ENCODE measurements at regions not wholly inside any gene's neighbourhood (a gene's known extent, or its start where the extent isn't known, plus 50 kb on each side); places are given as distances from the start of the nearest gene placed in this dataset.

DNA sequence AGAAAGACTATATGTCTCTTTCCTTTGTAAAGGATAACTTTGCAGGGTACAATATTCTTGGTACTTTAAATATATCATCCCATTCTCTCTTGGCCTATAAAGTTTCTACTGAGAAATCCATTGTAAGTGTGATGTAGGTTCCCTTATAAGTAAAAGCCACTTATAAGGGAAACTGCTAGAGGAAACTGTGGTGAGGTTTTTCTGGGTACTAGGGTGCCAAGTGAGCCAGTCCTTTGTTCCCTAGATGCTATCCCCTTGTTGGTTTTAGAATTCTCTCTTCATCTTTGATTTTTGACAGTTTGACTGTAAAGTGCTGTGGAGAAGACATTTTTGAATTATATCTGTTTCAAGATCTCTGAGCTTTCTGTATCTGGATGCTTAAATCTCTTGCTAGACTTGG lies 108.9 kb upstream of the NEK7 start:
- no peak for TF ChIP-seq CTCF (IDR thresholded peaks at IDR 0.05; ENCODE audit: control extremely low read depth, extremely low read depth, low read depth, missing control alignments)
- DNase-seq (ENCODE audit: extremely low spot score) = no peak
- ChIA-PET POLR2A (no interaction called here), CTCF (no interaction called here)

GRCh38 chr1:198054510-198054909 lies 102.3 kb upstream of the NEK7 start:
- TF ChIP-seq CTCF (IDR thresholded peaks at IDR 0.05; ENCODE audit: control extremely low read depth, extremely low read depth, low read depth, missing control alignments) = no peak
- CTCF ChIA-PET = interaction anchor here (1.8 kb wide), 1 partner anchor 13 kb away, joined by 6 read pairs; no protein-coding TSS in a partner anchor
- DNase-seq (ENCODE audit: extremely low spot score) = no peak
- POLR2A ChIA-PET = no interaction called here

- TF ChIP-seq CTCF (IDR thresholded peaks at IDR 0.05; ENCODE audit: control extremely low read depth, extremely low read depth, low read depth, missing control alignments) = no peak
- no peak for DNase-seq (ENCODE audit: extremely low spot score)
- CTCF ChIA-PET = interaction anchor here (1.1 kb wide), 1 partner anchor 12 kb away, joined by 4 read pairs; no protein-coding TSS in a partner anchor
- POLR2A ChIA-PET = no interaction called here
These were observed 100.5 kb upstream of the NEK7 start for GRCh38 chr1:198056255-198056654.

GRCh38 chr1:198064181-198064580 lies 92.6 kb upstream of the NEK7 start:
- TF ChIP-seq CTCF (IDR thresholded peaks at IDR 0.05; ENCODE audit: control extremely low read depth, extremely low read depth, low read depth, missing control alignments) = no peak
- DNase-seq (ENCODE audit: extremely low spot score) = no peak
- ChIA-PET CTCF (no interaction called here), POLR2A (no interaction called here)

GRCh38 chr1:198068285-198068684 lies 88.5 kb upstream of the NEK7 start:
- POLR2A ChIA-PET = no interaction called here
- TF ChIP-seq CTCF (IDR thresholded peaks at IDR 0.05; ENCODE audit: control extremely low read depth, extremely low read depth, low read depth, missing control alignments) = no peak
- CTCF ChIA-PET = interaction anchor here (1.5 to 2.1 kb wide), 2 partner anchors 10 to 12 kb away, joined by 4 read pairs; no protein-coding TSS in a partner anchor
- DNase-seq (ENCODE audit: extremely low spot score) = no peak

DNA sequence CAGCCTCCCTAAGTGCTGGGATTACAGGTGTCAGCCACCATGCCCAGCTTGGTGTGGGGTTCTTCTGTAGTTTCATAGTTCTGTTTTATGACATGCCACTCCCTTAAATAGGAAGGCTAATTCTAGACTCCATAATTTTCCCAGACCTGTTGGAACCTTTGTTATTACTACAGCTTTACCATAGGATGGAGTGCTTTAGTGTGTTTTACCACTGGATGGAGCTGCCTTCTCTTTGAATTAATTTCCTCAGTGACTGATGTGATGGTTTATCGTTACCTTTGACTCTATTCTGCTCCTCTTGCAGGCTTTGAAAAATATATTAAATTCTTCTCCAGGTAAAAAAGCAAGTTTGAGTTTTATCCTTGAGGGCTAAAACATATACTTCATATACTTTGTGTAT lies 84.6 kb upstream of the NEK7 start:
- ChIA-PET CTCF (interaction anchor here (0.7 to 1.3 kb wide), 4 partner anchors 12 to 23 kb away, joined by 3 to 5 read pairs (median 3); no protein-coding TSS in a partner anchor), POLR2A (no interaction called here)
- TF ChIP-seq CTCF (IDR thresholded peaks at IDR 0.05; ENCODE audit: control extremely low read depth, extremely low read depth, low read depth, missing control alignments) = peak; percentile 3
- no peak for DNase-seq (ENCODE audit: extremely low spot score)

DNA sequence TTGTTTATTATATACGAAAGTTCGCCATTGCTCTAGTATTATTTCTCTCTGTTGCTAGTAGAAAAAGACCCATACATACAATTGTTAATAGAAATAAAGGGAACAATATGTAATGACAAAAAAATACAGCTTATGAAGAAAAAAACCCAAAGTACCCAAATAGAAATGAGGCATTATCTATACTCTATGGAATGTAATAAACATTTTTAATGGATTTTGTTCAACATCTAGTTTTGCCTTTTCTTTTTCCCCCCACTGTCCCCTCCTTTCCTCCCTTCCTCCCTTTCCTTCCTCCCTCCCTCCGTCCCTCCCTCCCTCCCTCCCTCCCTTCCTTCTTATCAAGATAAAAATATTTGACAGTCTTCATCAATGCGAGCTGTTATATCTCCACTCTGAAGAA lies 81.5 kb upstream of the NEK7 start:
- no peak for TF ChIP-seq CTCF (IDR thresholded peaks at IDR 0.05; ENCODE audit: control extremely low read depth, extremely low read depth, low read depth, missing control alignments)
- no peak for DNase-seq (ENCODE audit: extremely low spot score)
- ChIA-PET POLR2A (no interaction called here), CTCF (interaction anchor here (1.4 kb wide), 2 partner anchors 11 to 291 kb away, joined by 3 to 4 read pairs; no protein-coding TSS in a partner anchor)
